Thyroid gland (tissue), 4 donors: ENCODE measurements at regions not wholly inside any gene's neighbourhood (a gene's known extent, or its start where the extent isn't known, plus 50 kb on each side); places are given as distances from the start of the nearest gene placed in this dataset.

Experiments used
- POLR2A ChIP-seq, 2 donors: fragments of 450-650 bp; IDR thresholded peaks; one replicate each; pipeline ENCODE4 v1.6.1; 2017; ENCODE audit warnings: antibody characterized with exemption in 2 of 2, mild to moderate bottlenecking in 2 of 2, moderate library complexity in 1 of 2
- TF ChIP-seq, protein P1 (sequence below), 6 experiments: fragments of 200-600 bp in 3 of 6; fragments of 450-650 bp in 3 of 6; sonication (generic) in 3 of 6; IDR thresholded peaks; one replicate each; pipeline ENCODE4 v1.5.1; 2016 to 2019; ENCODE audit warnings: antibody characterized with exemption in 6 of 6, mild to moderate bottlenecking in 2 of 6, inconsistent platforms in 1 of 6, moderate library complexity in 1 of 6

DNA sequence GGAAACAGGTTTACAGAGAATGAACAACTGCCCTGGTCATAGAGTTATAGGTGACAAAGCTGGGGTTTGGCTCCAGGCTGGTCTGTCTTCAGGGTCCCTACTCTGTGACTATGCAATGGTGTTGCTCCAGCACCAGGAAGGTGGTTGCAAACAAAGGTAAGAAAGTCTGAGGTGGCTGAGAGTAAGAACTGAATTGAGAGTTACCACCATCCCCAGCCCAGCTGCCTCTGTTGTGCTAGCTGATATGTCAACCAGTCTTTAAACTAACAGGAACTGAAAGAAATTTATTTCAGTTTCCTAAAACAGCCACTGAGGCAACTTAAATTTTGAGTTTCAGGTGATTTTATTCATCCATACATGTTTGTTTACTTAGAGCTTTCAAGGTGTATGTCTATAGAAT lies 111.0 kb upstream of the LRIG3 start:
- TF ChIP-seq, protein P1, sequence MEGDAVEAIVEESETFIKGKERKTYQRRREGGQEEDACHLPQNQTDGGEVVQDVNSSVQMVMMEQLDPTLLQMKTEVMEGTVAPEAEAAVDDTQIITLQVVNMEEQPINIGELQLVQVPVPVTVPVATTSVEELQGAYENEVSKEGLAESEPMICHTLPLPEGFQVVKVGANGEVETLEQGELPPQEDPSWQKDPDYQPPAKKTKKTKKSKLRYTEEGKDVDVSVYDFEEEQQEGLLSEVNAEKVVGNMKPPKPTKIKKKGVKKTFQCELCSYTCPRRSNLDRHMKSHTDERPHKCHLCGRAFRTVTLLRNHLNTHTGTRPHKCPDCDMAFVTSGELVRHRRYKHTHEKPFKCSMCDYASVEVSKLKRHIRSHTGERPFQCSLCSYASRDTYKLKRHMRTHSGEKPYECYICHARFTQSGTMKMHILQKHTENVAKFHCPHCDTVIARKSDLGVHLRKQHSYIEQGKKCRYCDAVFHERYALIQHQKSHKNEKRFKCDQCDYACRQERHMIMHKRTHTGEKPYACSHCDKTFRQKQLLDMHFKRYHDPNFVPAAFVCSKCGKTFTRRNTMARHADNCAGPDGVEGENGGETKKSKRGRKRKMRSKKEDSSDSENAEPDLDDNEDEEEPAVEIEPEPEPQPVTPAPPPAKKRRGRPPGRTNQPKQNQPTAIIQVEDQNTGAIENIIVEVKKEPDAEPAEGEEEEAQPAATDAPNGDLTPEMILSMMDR (IDR thresholded peaks at IDR 0.05), result no peak
- TF ChIP-seq POLR2A (IDR thresholded peaks at IDR 0.05), result no peak
